Tibial nerve (tissue), 4 donors: ENCODE measurements at regions not wholly inside any gene's neighbourhood (a gene's known extent, or its start where the extent isn't known, plus 50 kb on each side); places are given as distances from the start of the nearest gene placed in this dataset.

ENCODE experiments used
- CTCF ChIP-seq, 5 experiments: fragments of 200-600 bp in 3 of 5; fragments of 450-650 bp in 2 of 5; sonication (generic) in 3 of 5; IDR thresholded peaks; one replicate each; pipeline ENCODE4 v1.5.1; 2016 to 2019; ENCODE audit warnings: antibody characterized with exemption in 5 of 5, mild to moderate bottlenecking in 3 of 5, moderate library complexity in 2 of 5
- EP300 ChIP-seq, 2 donors: sonication (generic); formaldehyde crosslinking; IDR thresholded peaks; one replicate each; pipeline ENCODE4 v1.6.1; 2017; ENCODE audit warnings: antibody characterized with exemption in 2 of 2, mild to moderate bottlenecking in 1 of 2
- POLR2A ChIP-seq, 2 donors: fragments of 450-650 bp; IDR thresholded peaks; one replicate each; pipeline ENCODE4 v1.6.1; 2017; ENCODE audit warnings: antibody characterized with exemption in 2 of 2, mild to moderate bottlenecking in 2 of 2, moderate library complexity in 2 of 2

GRCh38 chr10:30783939-30784501, 154.5 kb upstream of the LYZL2 start:
- TF ChIP-seq CTCF (IDR thresholded peaks at IDR 0.05) (peak; percentile 77 to 94 (median 92)), POLR2A (IDR thresholded peaks at IDR 0.05) (no peak), EP300 (IDR thresholded peaks at IDR 0.05) (peak in 1 of 2 donors; percentile 46)
